HepG2 (cell line): ENCODE measurements at regions not wholly inside any gene's neighbourhood (a gene's known extent, or its start where the extent isn't known, plus 50 kb on each side); places are given as distances from the start of the nearest gene placed in this dataset.

Source experiments
- ATAC-seq: fragments of 200-7000 bp; cut with Tn5 transposase; 3 replicates; pipeline ENCODE4 v1.9.1; 2020; ENCODE audit warnings: mild to moderate bottlenecking, moderate library complexity
- BruUV-seq: library from RNA; stranded (reverse); fragments of 400-500 nt; replicated peaks from 2 replicates; lab custom pipeline; 2021; lab: Mats Ljungman, UMichigan
- CTCF ChIA-PET: fragments of 300-600 bp; formaldehyde crosslinking; extraction: SDS; loops from one replicate; lab custom pipeline; 2021; ENCODE audit warnings: low total read pairs, inconsistent platforms, low intra/inter-chr PET ratio; lab: Yijun Ruan, JAX
- POLR2A ChIA-PET: fragments of 350-600 bp; sonication (Branson Sonifier 250); formaldehyde crosslinking; loops from one replicate; lab custom pipeline; 2020; ENCODE audit warnings: antibody characterized with exemption, inconsistent platforms; lab: Yijun Ruan, JAX
- DNase-seq: peaks from one replicate; pipeline ENCODE4 v3.0.0-alpha.2; 2015; ENCODE audit warnings: low spot score
- FAIRE-seq: peaks from 3 replicates; lab custom pipeline; 2011; peaks lifted over from hg19 to GRCh38; lab: Jason Lieb, UNC
- H2AFZ ChIP-seq: one replicate; pipeline ENCODE4 v1.6.1; 2011; ENCODE audit warnings: low read length, inconsistent platforms
- H3K27ac ChIP-seq: fragments of 300-600 bp; 3 replicates; pipeline ENCODE4 v1.8.0; 2011; ENCODE audit warnings: mixed run types, mild to moderate bottlenecking, mixed read lengths, low read length, inconsistent platforms; ENCODE audit not compliant: insufficient read depth; ENCODE audit errors: extremely low read length
- H3K27me3 ChIP-seq, 2 experiments: fragments of 200-600 bp in 1 of 2; 2 replicates in 1 of 2; 3 replicates in 1 of 2; pipeline versions ENCODE4 v1.6.0 to v1.8.0; 2011; ENCODE audit warnings: low read length in 2 of 2, mild to moderate bottlenecking in 2 of 2, moderate library complexity in 2 of 2, inconsistent platforms in 1 of 2; ENCODE audit not compliant: insufficient read depth in 2 of 2, control insufficient read depth in 1 of 2
- H3K36me3 ChIP-seq, 2 experiments: fragments of 200-600 bp in 1 of 2; replicated peaks in 1 of 2; 2 replicates in 1 of 2; 3 replicates in 1 of 2; pipeline versions ENCODE4 v1.5.1 to v1.8.0; 2011; ENCODE audit warnings: low read length in 2 of 2, inconsistent platforms in 1 of 2; ENCODE audit not compliant: insufficient read depth in 2 of 2, control insufficient read depth in 1 of 2
- H3K4me1 ChIP-seq: 2 replicates; pipeline ENCODE4 v1.5.1; 2012; ENCODE audit warnings: low read length, inconsistent platforms; ENCODE audit not compliant: insufficient read depth
- H3K4me2 ChIP-seq: 2 replicates; pipeline ENCODE4 v1.6.0; 2011; ENCODE audit warnings: low read depth, low read length, inconsistent platforms
- H3K4me3 ChIP-seq, 3 experiments: fragments of 200-600 bp in 1 of 3; sonication (generic), shearing (Covaris generic) in 1 of 3; replicated peaks in 1 of 3; 2 replicates each; pipeline ENCODE4 v1.5.1; 2011 to 2016; ENCODE audit warnings: low read length in 3 of 3, inconsistent platforms in 2 of 3, low read depth in 2 of 3, mild to moderate bottlenecking in 2 of 3, control low read depth in 1 of 3, mixed read lengths in 1 of 3; ENCODE audit not compliant: insufficient read depth in 1 of 3
- H3K79me2 ChIP-seq: one replicate; pipeline ENCODE4 v1.6.1; 2011; ENCODE audit warnings: low read length, inconsistent platforms; ENCODE audit not compliant: insufficient read depth
- H3K9ac ChIP-seq: 2 replicates; pipeline ENCODE4 v1.6.0; 2011; ENCODE audit warnings: mild to moderate bottlenecking, low read depth, low read length, inconsistent platforms; ENCODE audit not compliant: insufficient read depth
- H3K9me3 ChIP-seq: 2 replicates; pipeline ENCODE4 v1.5.1; 2012; ENCODE audit warnings: mild to moderate bottlenecking, low read length
- H4K20me1 ChIP-seq: 2 replicates; pipeline ENCODE4 v1.6.0; 2011; ENCODE audit warnings: inconsistent platforms, mild to moderate bottlenecking, low read length, moderate library complexity; ENCODE audit not compliant: insufficient read depth
- ARID2 ChIP-seq: sonication (generic); formaldehyde crosslinking; IDR thresholded peaks from 2 replicates; pipeline ENCODE4 v1.8.1; 2022; ENCODE audit warnings: mild to moderate bottlenecking, missing genetic modification reagents, borderline replicate concordance
- CBX2 ChIP-seq, 2 experiments: fragments of 200-600 bp in 1 of 2; sonication (generic); formaldehyde crosslinking in 1 of 2; IDR thresholded peaks; 2 replicates each; pipeline versions ENCODE4 v1.7.0 to v1.8.1; 2018 to 2022; ENCODE audit warnings: low read depth in 2 of 2, low read length in 1 of 2, mild to moderate bottlenecking in 1 of 2, missing genetic modification reagents in 1 of 2
- GABPA ChIP-seq, 2 experiments: IDR thresholded peaks; 2 replicates each; pipeline ENCODE4 v1.6.1; 2011 to 2016; ENCODE audit warnings: low read depth in 2 of 2, low read length in 1 of 2, missing biosample characterization in 1 of 2, missing genetic modification characterization in 1 of 2
- HMG20B ChIP-seq: conservative IDR thresholded peaks from 2 replicates; pipeline ENCODE4 v1.6.1; 2016; ENCODE audit warnings: missing genetic modification reagents, missing compliant biosample characterization
- HNRNPH1 ChIP-seq: fragments of 200-400 bp; formaldehyde crosslinking; optimal IDR thresholded peaks from 2 replicates; pipeline ENCODE3; 2017; ENCODE audit warnings: mild to moderate bottlenecking, low read depth, low read length
- KLF16 ChIP-seq, 2 experiments: sonication (generic) in 1 of 2; formaldehyde crosslinking in 1 of 2; IDR thresholded peaks; 2 replicates each; pipeline versions ENCODE4 v1.6.1 to v1.8.0; 2016 to 2023; ENCODE audit warnings: missing genetic modification reagents in 2 of 2, missing compliant biosample characterization in 1 of 2
- NFE2L1 ChIP-seq: sonication (generic); formaldehyde crosslinking; IDR thresholded peaks from 2 replicates; pipeline ENCODE4 v1.4.0; 2020; ENCODE audit warnings: missing genetic modification reagents, mild to moderate bottlenecking, borderline replicate concordance
- POLR2AphosphoS2 ChIP-seq: IDR thresholded peaks from 2 replicates; pipeline ENCODE4 v1.6.1; 2011; ENCODE audit warnings: low read depth, low read length, improper control_type of control experiment
- RBFOX2 ChIP-seq: fragments of 200-400 bp; formaldehyde crosslinking; IDR thresholded peaks from 2 replicates; pipeline ENCODE4 v1.6.1; 2017; ENCODE audit warnings: low read depth, mild to moderate bottlenecking, low read length
- RBM39 ChIP-seq: fragments of 200-400 bp; formaldehyde crosslinking; IDR thresholded peaks from one replicate; pipeline ENCODE4 v1.6.1; 2018; ENCODE audit warnings: antibody characterized with exemption, mild to moderate bottlenecking, low read depth, low read length; ENCODE audit not compliant: poor library complexity, severe bottlenecking
- SP2 ChIP-seq: sonication (generic); formaldehyde crosslinking; IDR thresholded peaks from 2 replicates; pipeline ENCODE4 v1.5.1; 2020; ENCODE audit warnings: mild to moderate bottlenecking, missing genetic modification reagents
- ZNF24 ChIP-seq: fragments of 450-650 bp; IDR thresholded peaks from 2 replicates; pipeline ENCODE4 v1.6.1; 2017; ENCODE audit warnings: antibody characterized with exemption, mild to moderate bottlenecking
- ZNF616 ChIP-seq: sonication (generic); formaldehyde crosslinking; IDR thresholded peaks from 2 replicates; pipeline ENCODE4 v1.5.0; 2020; ENCODE audit warnings: low read depth, mild to moderate bottlenecking, missing genetic modification reagents
- ZNF746 ChIP-seq: sonication (generic); formaldehyde crosslinking; IDR thresholded peaks from 2 replicates; pipeline ENCODE4 v1.8.0; 2022; ENCODE audit warnings: mild to moderate bottlenecking, missing genetic modification reagents
- ZNF766 ChIP-seq: sonication (generic); formaldehyde crosslinking; IDR thresholded peaks from 2 replicates; pipeline ENCODE4 v1.5.0; 2020; ENCODE audit warnings: missing genetic modification reagents, borderline replicate concordance
- ZNF772 ChIP-seq: sonication (generic); formaldehyde crosslinking; IDR thresholded peaks from 2 replicates; pipeline ENCODE4 v1.5.0; 2020; ENCODE audit warnings: mild to moderate bottlenecking, missing genetic modification reagents
- WGBS: methylation state at CpG from one replicate; pipeline ENCODE4 v1.1.6; 2017; ENCODE audit warnings: low lambda C conversion rate; 5-methylcytosine and 5-hydroxymethylcytosine counted together
- in situ Hi-C: cut with HindIII; loops from 2 replicates; pipeline ENCODE4 v1.10.0; 2017; ENCODE audit warnings: low pct_unique_long_range_greater_than_20kb; ENCODE audit not compliant: extremely low pct_ligation_motif_present
- intact Hi-C: fragments of 100-400 bp; cut with micrococcal nuclease; formaldehyde crosslinking; loops from one replicate; pipeline ENCODE4 v1.10.0; 2022; ENCODE audit not compliant: unreplicated experiment
- TF ChIP-seq, protein P1 (sequence below): IDR thresholded peaks from 2 replicates; pipeline ENCODE4 v1.6.1; 2016; ENCODE audit warnings: low read depth, control low read depth

DNA sequence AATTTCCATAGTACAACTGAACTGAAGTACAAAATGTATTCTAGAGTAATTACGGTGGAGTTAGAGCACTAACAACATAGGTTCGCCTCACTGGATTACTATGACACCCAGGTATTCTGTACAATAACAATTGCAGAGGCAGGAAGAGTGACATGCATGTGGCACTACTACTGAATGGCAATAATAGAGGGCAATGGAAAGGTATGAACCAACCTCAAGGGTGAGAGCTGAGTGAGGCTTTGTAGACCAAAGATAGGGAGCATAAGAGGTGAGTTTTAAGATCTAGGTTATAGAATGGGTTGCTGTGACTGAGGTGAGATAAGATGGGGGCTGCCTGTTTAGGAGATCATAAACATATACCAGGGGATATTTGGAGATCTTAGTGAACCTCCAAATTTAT, 343.1 kb downstream of the PCNX1 start:
- H3K27me3 ChIP-seq: no peaks in the 10 kb centered on the region
- H3K36me3 ChIP-seq: no peaks in the 10 kb centered on the region
- no peaks in the 10 kb centered on the region for H3K9me3 ChIP-seq
- no TSS peak for BruUV-seq
- H3K4me3 ChIP-seq: no peak overlapping the region
- no peak overlapping the region for H3K4me2 ChIP-seq
- ChIA-PET CTCF (no interaction called here), POLR2A (no interaction called here)
- no peak overlapping the region for H2AFZ ChIP-seq
- no peaks in the 10 kb centered on the region for H3K79me2 ChIP-seq
- no peak overlapping the region for H3K9ac ChIP-seq
- 75% methylated on average over 2 of the region's 2 CpGs for WGBS
- in situ Hi-C loops: no loop called here
- no peaks in the 10 kb centered on the region for H4K20me1 ChIP-seq
- no peak for TF ChIP-seq RBM39
- TF ChIP-seq HNRNPH1: no peak
- no peaks in the 10 kb centered on the region for H3K4me1 ChIP-seq
- no peak overlapping the region for H3K27ac ChIP-seq
- ATAC-seq (no peak), DNase-seq (no peak), FAIRE-seq (no peak)
- intact Hi-C loops: no loop called here

DNA sequence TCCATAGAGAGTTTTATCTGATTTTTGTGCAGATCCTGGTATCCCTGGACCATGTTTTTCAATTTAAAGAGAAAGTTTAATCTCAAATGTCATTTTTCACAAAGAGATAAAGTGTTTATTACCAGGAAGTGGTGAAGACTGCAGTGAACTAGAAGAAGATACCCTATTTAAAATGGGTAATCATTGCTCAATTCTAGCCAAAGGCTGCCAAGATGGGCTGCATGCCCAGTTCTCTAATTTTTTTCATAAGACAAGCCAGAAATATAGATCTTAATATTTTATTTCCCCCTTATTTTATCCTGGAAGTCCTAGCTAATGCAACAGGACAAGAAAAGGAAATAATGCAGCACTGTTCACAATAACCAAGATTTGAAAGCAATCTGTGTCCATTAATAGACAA, 343.5 kb downstream of the PCNX1 start:
- in situ Hi-C loops: no loop called here
- Histone ChIP-seq H4K20me1 (no peaks in the 10 kb centered on the region), H3K9ac (no peak overlapping the region), H3K27me3 (no peaks in the 10 kb centered on the region), H3K36me3 (no peaks in the 10 kb centered on the region), H3K4me2 (no peak overlapping the region), H2AFZ (no peak overlapping the region), H3K27ac (no peak overlapping the region), H3K4me3 (no peak overlapping the region), H3K79me2 (no peaks in the 10 kb centered on the region), H3K4me1 (no peaks in the 10 kb centered on the region), H3K9me3 (no peaks in the 10 kb centered on the region)
- DNase-seq (no peak), FAIRE-seq (no peak), ATAC-seq (no peak)
- intact Hi-C loops: no loop called here
- ChIA-PET POLR2A (no interaction called here), CTCF (no interaction called here)
- TF ChIP-seq, protein P1, sequence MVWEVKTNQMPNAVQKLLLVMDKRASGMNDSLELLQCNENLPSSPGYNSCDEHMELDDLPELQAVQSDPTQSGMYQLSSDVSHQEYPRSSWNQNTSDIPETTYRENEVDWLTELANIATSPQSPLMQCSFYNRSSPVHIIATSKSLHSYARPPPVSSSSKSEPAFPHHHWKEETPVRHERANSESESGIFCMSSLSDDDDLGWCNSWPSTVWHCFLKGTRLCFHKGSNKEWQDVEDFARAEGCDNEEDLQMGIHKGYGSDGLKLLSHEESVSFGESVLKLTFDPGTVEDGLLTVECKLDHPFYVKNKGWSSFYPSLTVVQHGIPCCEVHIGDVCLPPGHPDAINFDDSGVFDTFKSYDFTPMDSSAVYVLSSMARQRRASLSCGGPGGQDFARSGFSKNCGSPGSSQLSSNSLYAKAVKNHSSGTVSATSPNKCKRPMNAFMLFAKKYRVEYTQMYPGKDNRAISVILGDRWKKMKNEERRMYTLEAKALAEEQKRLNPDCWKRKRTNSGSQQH (CRISPR knock-in tag): no peak
- TF ChIP-seq ZNF766 (CRISPR knock-in tag) (no peak), KLF16 (CRISPR knock-in tag; IDR thresholded peaks at IDR 0.05) (no peak), CBX2 (IDR thresholded peaks at IDR 0.05; ENCODE audit: low read depth, low read length) (no peak), CBX2 (CRISPR knock-in tag; IDR thresholded peaks at IDR 0.05; ENCODE audit: low read depth) (no peak), ZNF772 (CRISPR knock-in tag) (no peak), HMG20B (CRISPR knock-in tag) (no peak), RBFOX2 (no peak), SP2 (no peak), NFE2L1 (CRISPR knock-in tag) (no peak), POLR2AphosphoS2 (no peak), GABPA (IDR thresholded peaks at IDR 0.05; ENCODE audit: low read depth, low read length) (no peak), GABPA (CRISPR knock-in tag; IDR thresholded peaks at IDR 0.05; ENCODE audit: low read depth) (no peak), ZNF616 (CRISPR knock-in tag) (no peak), ARID2 (no peak), ZNF24 (no peak), RBM39 (no peak), ZNF746 (CRISPR knock-in tag) (no peak)
- no TSS peak for BruUV-seq
